ENCODE measurements at regions not wholly inside any gene's neighbourhood (a gene's known extent, or its start where the extent isn't known, plus 50 kb on each side); places are given as distances from the start of the nearest gene placed in this dataset.

DNA sequence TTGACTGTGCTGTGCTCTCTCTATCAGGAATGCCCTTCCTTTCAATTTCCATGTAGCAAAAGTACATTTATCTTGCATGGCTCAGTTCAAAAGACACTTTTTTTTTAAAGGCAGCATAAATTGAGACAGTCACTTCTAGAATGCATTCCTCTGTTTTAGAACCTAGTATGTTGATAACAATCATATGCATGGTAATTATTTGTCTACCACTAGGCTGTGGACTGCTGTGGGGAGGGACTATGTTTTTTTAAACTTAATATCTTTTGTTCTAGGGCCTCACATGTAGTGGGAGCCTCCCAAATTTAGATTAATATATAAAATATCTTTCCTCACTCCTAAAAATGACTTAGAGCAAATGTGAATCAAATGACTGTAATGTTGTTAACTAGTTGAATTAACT, 269.9 kb downstream of the MEIS1 start:
- Histone ChIP-seq H3K36me3 (no peaks in the 10 kb centered on the region), H3K27ac (no peak overlapping the region), H3K9me3 (no peaks in the 10 kb centered on the region), H3K4me3 (no peak overlapping the region), H3K27me3 (no peaks in the 10 kb centered on the region), H3K4me1 (no peaks in the 10 kb centered on the region)
- TF ChIP-seq, protein P1, sequence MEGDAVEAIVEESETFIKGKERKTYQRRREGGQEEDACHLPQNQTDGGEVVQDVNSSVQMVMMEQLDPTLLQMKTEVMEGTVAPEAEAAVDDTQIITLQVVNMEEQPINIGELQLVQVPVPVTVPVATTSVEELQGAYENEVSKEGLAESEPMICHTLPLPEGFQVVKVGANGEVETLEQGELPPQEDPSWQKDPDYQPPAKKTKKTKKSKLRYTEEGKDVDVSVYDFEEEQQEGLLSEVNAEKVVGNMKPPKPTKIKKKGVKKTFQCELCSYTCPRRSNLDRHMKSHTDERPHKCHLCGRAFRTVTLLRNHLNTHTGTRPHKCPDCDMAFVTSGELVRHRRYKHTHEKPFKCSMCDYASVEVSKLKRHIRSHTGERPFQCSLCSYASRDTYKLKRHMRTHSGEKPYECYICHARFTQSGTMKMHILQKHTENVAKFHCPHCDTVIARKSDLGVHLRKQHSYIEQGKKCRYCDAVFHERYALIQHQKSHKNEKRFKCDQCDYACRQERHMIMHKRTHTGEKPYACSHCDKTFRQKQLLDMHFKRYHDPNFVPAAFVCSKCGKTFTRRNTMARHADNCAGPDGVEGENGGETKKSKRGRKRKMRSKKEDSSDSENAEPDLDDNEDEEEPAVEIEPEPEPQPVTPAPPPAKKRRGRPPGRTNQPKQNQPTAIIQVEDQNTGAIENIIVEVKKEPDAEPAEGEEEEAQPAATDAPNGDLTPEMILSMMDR (IDR thresholded peaks at IDR 0.05) = no peak
- intact Hi-C loops (cut with DNase I; ENCODE audit: low total_unique reads) = no loop called here
- DNase-seq = no peak

DNA sequence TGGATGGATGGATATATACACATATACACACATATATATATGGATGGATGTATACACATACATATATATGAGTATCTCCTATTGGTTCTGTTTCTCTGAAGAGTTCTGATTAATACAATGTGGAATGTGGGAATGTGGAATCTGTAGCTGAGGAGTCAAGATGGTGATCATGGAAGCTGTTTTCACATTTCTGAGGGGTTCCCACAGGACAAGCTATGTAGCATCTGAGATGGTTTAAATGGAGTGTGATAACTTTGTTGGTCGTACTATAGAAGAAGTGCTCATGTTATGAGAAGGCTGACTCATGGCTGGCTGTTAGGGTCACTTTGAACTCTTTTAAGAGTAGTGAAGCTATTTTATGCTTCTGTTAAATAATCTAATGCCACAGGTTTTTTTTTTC, 279.7 kb downstream of the MEIS1 start:
- no peak for DNase-seq
- intact Hi-C loops (cut with DNase I; ENCODE audit: low total_unique reads) = no loop called here

DNA sequence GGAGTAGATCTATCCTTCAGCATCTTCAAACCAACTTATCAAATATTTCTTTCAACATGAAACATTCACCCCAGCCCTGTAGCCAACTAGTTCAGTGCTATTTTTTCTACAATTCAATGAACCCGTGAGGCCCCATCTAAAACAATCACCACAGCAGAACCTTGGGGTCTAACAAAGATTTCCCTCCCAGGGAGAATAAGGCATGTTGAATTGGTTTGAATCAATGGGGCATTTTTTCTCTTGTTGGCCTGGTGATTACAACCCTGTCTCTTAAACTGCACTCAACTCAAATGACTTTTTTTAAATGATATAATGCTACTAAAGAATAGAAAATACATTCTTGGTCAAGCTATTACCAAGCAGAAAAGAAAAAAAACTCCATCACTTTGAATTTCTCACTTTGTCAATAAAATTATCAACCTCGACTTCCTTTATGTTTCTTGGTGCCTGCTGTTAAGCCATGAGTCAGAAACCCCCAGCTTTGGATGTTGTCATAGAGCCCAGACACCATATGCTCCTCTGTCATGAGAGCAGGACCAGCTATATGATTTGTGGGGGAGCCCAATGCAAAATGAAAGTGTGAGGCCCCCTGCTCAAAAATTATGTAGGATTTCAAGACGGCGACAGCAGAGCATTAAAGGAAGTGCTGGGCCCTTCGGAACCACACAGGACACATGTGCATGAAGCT, 282.4 kb downstream of the MEIS1 start:
- intact Hi-C loops (cut with DNase I; ENCODE audit: low total_unique reads) = no loop called here
- H3K4me3 ChIP-seq = no peak overlapping the region
- H3K4me1 ChIP-seq = no peaks in the 10 kb centered on the region
- H3K36me3 ChIP-seq = no peaks in the 10 kb centered on the region
- H3K9me3 ChIP-seq = no peaks in the 10 kb centered on the region
- H3K27ac ChIP-seq = no peak overlapping the region
- H3K27me3 ChIP-seq = no peaks in the 10 kb centered on the region
- TF ChIP-seq, protein P1 (IDR thresholded peaks at IDR 0.05) = no peak
- no peak for DNase-seq

More for the DNA sequence above, 279.7 kb downstream of the MEIS1 start:
- Histone ChIP-seq H3K36me3 (no peaks in the 10 kb centered on the region), H3K27me3 (no peaks in the 10 kb centered on the region), H3K27ac (no peak overlapping the region), H3K4me3 (no peak overlapping the region), H3K9me3 (no peaks in the 10 kb centered on the region), H3K4me1 (no peaks in the 10 kb centered on the region)
- TF ChIP-seq, protein P1 (IDR thresholded peaks at IDR 0.05) = no peak

DNA sequence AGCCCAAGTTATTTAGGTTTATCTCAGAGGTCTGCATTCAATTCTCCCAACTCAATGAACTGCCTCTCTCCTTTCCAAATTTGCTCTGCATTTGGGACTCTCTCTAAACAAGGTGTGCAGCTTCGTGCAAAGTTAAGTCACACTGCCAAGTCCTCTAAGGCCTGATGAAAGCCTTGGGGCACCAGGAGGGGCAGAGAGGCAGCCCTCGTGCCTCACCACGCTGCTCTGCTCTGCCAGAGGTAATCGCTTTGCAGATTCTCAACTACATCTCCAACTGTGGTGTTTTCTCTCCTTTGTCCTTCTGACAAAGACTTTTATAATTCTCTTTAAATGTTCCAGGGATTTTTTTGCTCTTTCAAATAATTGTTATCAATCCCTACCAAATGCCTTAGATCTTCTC, 283.0 kb downstream of the MEIS1 start:
- no peaks in the 10 kb centered on the region for H3K9me3 ChIP-seq
- H3K27me3 ChIP-seq = no peaks in the 10 kb centered on the region
- H3K4me3 ChIP-seq = no peak overlapping the region
- DNase-seq = no peak
- intact Hi-C loops (cut with DNase I; ENCODE audit: low total_unique reads) = no loop called here
- H3K36me3 ChIP-seq = no peaks in the 10 kb centered on the region
- H3K27ac ChIP-seq = no peak overlapping the region
- TF ChIP-seq, protein P1 (IDR thresholded peaks at IDR 0.05) = no peak
- H3K4me1 ChIP-seq = no peaks in the 10 kb centered on the region

DNA sequence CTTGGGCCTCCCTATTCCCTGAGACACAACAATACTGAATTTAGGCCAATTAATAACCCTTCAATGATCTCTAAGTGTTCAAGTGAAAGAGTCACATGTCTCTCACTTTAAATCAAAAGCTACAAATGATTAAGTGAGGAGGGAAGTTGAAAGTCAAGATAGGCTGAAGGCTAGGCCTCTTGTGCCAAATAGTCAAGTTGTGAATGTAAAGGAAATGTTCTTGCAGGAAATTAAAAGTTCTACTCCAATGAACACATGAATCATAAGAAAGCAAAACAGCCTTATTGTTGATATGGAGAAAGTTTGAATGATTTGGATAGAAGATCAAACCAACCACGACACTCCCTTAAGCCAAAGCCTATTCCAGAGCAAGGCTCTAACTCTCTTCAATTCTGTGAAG, 286.9 kb downstream of the MEIS1 start:
- H3K27me3 ChIP-seq = no peaks in the 10 kb centered on the region
- TF ChIP-seq, protein P1 (IDR thresholded peaks at IDR 0.05) = no peak
- no peak overlapping the region for H3K4me3 ChIP-seq
- no peak for DNase-seq
- H3K4me1 ChIP-seq = no peaks in the 10 kb centered on the region
- intact Hi-C loops (cut with DNase I; ENCODE audit: low total_unique reads) = no loop called here
- no peaks in the 10 kb centered on the region for H3K36me3 ChIP-seq
- no peaks in the 10 kb centered on the region for H3K9me3 ChIP-seq
- no peak overlapping the region for H3K27ac ChIP-seq

DNA sequence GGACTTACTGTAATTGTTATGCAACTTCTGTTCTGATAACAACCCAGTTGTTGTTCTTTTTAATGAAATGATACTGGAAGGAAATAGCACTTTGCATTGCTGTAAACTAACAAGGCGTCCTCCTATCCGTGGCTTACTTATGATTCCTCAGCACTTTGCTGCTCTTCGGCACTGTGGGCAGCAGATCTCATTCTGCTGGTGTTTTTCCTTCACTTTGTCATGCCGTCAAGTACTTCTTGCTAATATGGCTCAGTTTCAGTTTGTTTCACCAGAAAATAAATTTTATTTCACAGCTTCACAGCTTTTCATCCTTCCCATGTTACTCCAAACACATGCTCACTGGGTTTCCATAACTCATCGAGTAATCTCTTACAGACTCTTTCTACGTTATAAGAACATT, 289.3 kb downstream of the MEIS1 start:
- Histone ChIP-seq H3K27ac (no peak overlapping the region), H3K36me3 (no peaks in the 10 kb centered on the region), H3K4me3 (no peak overlapping the region), H3K27me3 (no peaks in the 10 kb centered on the region), H3K9me3 (no peaks in the 10 kb centered on the region), H3K4me1 (no peaks in the 10 kb centered on the region)
- intact Hi-C loops (cut with DNase I; ENCODE audit: low total_unique reads) = no loop called here
- no peak for DNase-seq
- TF ChIP-seq, protein P1 (IDR thresholded peaks at IDR 0.05) = no peak

Measured in tibial artery (tissue), 4 donors.